ENCODE measurements at regions not wholly inside any gene's neighbourhood (a gene's known extent, or its start where the extent isn't known, plus 50 kb on each side); places are given as distances from the start of the nearest gene placed in this dataset.

DNA sequence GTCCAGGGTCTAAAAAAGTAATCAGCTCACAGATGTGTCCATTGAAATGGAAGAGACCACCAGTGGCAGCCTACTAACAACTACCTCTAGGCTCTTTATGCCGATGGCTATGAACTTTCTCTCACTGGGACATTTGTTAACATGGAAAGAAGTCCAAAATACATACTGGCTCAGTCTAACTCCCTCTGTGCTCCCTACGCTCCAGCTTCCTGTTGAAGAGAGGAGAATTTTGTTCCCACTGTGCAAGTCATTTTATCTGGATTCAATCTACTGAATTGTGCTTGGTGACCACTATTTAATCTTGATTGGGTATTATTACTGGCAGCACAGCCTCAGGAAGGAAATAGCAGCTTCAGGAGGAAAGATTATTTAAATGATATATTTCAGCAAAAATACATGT is 128.8 kb upstream of the ARGLU1 start:
- no peaks in the 10 kb centered on the region for H3K36me3 ChIP-seq (ENCODE audit: control insufficient read depth, insufficient read depth, low read length)
- H3K27ac ChIP-seq (ENCODE audit: low read length), result no peak overlapping the region
- H3K4me3 ChIP-seq (ENCODE audit: low read length), result no peak overlapping the region
- Mint-ChIP-seq H3K27ac (no peak overlapping the region), H3K4me1 (no peaks in the 10 kb centered on the region), H3K27me3 (ENCODE audit: low read depth in 2 of 2) (no peaks in the 10 kb centered on the region), H3K4me3 (no peak overlapping the region), H3K36me3 (no peaks in the 10 kb centered on the region), H3K9me3 (no peaks in the 10 kb centered on the region)
- intact Hi-C loops (cut with micrococcal nuclease), result no loop called here
- ATAC-seq (no peak), DNase-seq (no peak)
- H3K9me3 ChIP-seq (ENCODE audit: control insufficient read depth, insufficient read depth, low read length), result no peaks in the 10 kb centered on the region
- TF ChIP-seq, protein P1, sequence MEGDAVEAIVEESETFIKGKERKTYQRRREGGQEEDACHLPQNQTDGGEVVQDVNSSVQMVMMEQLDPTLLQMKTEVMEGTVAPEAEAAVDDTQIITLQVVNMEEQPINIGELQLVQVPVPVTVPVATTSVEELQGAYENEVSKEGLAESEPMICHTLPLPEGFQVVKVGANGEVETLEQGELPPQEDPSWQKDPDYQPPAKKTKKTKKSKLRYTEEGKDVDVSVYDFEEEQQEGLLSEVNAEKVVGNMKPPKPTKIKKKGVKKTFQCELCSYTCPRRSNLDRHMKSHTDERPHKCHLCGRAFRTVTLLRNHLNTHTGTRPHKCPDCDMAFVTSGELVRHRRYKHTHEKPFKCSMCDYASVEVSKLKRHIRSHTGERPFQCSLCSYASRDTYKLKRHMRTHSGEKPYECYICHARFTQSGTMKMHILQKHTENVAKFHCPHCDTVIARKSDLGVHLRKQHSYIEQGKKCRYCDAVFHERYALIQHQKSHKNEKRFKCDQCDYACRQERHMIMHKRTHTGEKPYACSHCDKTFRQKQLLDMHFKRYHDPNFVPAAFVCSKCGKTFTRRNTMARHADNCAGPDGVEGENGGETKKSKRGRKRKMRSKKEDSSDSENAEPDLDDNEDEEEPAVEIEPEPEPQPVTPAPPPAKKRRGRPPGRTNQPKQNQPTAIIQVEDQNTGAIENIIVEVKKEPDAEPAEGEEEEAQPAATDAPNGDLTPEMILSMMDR (IDR thresholded peaks at IDR 0.05), result no peak
- H3K4me1 ChIP-seq (ENCODE audit: control insufficient read depth, insufficient read depth, low read length), result no peaks in the 10 kb centered on the region
- WGBS (ENCODE audit: insufficient coverage), result 83% methylated on average over 2 of the region's 2 CpGs
- no peaks in the 10 kb centered on the region for H3K27me3 ChIP-seq (ENCODE audit: control insufficient read depth, insufficient read depth, low read length)

DNA sequence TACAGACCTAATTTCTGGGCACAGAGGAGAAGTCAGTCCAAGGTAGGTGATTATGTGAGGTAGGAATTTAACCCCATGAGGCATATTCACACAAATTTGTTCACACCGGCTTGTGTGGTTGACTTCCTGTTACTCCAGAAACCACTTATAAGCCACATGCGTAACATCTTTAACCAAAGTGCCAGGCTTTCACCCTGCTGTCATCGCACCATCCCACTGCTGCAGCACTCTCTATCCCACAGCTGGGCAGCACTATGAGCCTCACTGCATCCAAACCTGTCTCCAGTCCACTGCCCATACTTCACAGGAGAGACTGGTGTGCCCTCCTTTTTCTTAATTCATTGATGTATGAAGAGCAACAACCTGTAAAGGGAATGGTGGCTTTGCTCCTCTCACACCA is 128.2 kb upstream of the ARGLU1 start:
- Histone ChIP-seq H3K36me3 (ENCODE audit: control insufficient read depth, insufficient read depth, low read length) (no peaks in the 10 kb centered on the region), H3K4me1 (ENCODE audit: control insufficient read depth, insufficient read depth, low read length) (no peaks in the 10 kb centered on the region), H3K27me3 (ENCODE audit: control insufficient read depth, insufficient read depth, low read length) (no peaks in the 10 kb centered on the region), H3K4me3 (ENCODE audit: low read length) (no peak overlapping the region), H3K9me3 (ENCODE audit: control insufficient read depth, insufficient read depth, low read length) (no peaks in the 10 kb centered on the region), H3K27ac (ENCODE audit: low read length) (no peak overlapping the region)
- no peaks in the 10 kb centered on the region for H3K27me3 Mint-ChIP-seq (ENCODE audit: low read depth in 2 of 2)
- H3K27ac Mint-ChIP-seq, result no peak overlapping the region
- WGBS (ENCODE audit: insufficient coverage), result 38% methylated on average over 3 of the region's 3 CpGs
- no peaks in the 10 kb centered on the region for H3K36me3 Mint-ChIP-seq
- ATAC-seq (no peak), DNase-seq (no peak)
- H3K4me1 Mint-ChIP-seq, result no peaks in the 10 kb centered on the region
- TF ChIP-seq, protein P1 (IDR thresholded peaks at IDR 0.05), result no peak
- intact Hi-C loops (cut with micrococcal nuclease), result no loop called here
- no peaks in the 10 kb centered on the region for H3K9me3 Mint-ChIP-seq
- no peak overlapping the region for H3K4me3 Mint-ChIP-seq

DNA sequence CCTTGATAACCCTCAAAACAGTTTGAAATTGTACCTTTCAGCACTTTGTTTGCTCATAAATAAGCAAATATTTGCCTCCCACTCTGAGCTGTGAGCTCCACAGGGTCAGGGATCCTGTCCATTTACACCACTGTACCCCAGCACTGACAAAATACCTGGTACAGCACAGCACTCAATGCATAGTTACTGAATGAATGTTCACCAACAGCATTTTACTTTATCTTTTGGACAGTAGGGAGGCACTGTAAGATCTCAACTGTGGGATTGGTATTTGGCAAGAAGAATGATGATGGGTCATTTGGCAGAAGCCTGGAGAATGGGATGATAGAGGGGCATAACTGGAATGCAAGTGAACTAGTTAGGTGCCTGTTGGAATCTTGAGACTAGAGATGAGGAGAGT is 127.2 kb upstream of the ARGLU1 start:
- Histone ChIP-seq H3K4me3 (ENCODE audit: low read length) (no peak overlapping the region), H3K9me3 (ENCODE audit: control insufficient read depth, insufficient read depth, low read length) (no peaks in the 10 kb centered on the region), H3K4me1 (ENCODE audit: control insufficient read depth, insufficient read depth, low read length) (no peaks in the 10 kb centered on the region), H3K36me3 (ENCODE audit: control insufficient read depth, insufficient read depth, low read length) (no peaks in the 10 kb centered on the region), H3K27me3 (ENCODE audit: control insufficient read depth, insufficient read depth, low read length) (no peaks in the 10 kb centered on the region), H3K27ac (ENCODE audit: low read length) (no peak overlapping the region)
- H3K4me3 Mint-ChIP-seq, result no peak overlapping the region
- H3K27me3 Mint-ChIP-seq (ENCODE audit: low read depth in 2 of 2), result no peaks in the 10 kb centered on the region
- DNase-seq, result no peak
- TF ChIP-seq, protein P1 (IDR thresholded peaks at IDR 0.05), result no peak
- no peak overlapping the region for H3K27ac Mint-ChIP-seq
- intact Hi-C loops (cut with micrococcal nuclease), result no loop called here
- ATAC-seq, result no peak
- no peaks in the 10 kb centered on the region for H3K4me1 Mint-ChIP-seq
- H3K9me3 Mint-ChIP-seq, result no peaks in the 10 kb centered on the region
- H3K36me3 Mint-ChIP-seq, result no peaks in the 10 kb centered on the region

GRCh38 chr13:106691861-106692260 is 123.9 kb upstream of the ARGLU1 start:
- H3K36me3 Mint-ChIP-seq, result no peaks in the 10 kb centered on the region
- Histone ChIP-seq H3K4me1 (ENCODE audit: control insufficient read depth, insufficient read depth, low read length) (no peaks in the 10 kb centered on the region), H3K36me3 (ENCODE audit: control insufficient read depth, insufficient read depth, low read length) (no peaks in the 10 kb centered on the region), H3K27ac (ENCODE audit: low read length) (no peak overlapping the region), H3K4me3 (ENCODE audit: low read length) (no peak overlapping the region), H3K27me3 (ENCODE audit: control insufficient read depth, insufficient read depth, low read length) (no peaks in the 10 kb centered on the region), H3K9me3 (ENCODE audit: control insufficient read depth, insufficient read depth, low read length) (no peaks in the 10 kb centered on the region)
- no peaks in the 10 kb centered on the region for H3K27me3 Mint-ChIP-seq (ENCODE audit: low read depth in 2 of 2)
- WGBS (ENCODE audit: insufficient coverage), result 0% methylated on average over 1 of the region's 2 CpGs
- no peaks in the 10 kb centered on the region for H3K4me1 Mint-ChIP-seq
- TF ChIP-seq, protein P1 (IDR thresholded peaks at IDR 0.05), result no peak
- intact Hi-C loops (cut with micrococcal nuclease), result no loop called here
- H3K9me3 Mint-ChIP-seq, result no peaks in the 10 kb centered on the region
- no peak for ATAC-seq
- H3K27ac Mint-ChIP-seq, result no peak overlapping the region
- no peak for DNase-seq
- no peak overlapping the region for H3K4me3 Mint-ChIP-seq

All from natural killer cell (primary cell).